HPDE6-E6E7 (cell line): ENCODE measurements at regions not wholly inside any gene's neighbourhood (a gene's known extent, or its start where the extent isn't known, plus 50 kb on each side); places are given as distances from the start of the nearest gene placed in this dataset.

Experiments used
- DNase-seq: peaks from one replicate; pipeline ENCODE4 v3.0.0; 2011; ENCODE audit warnings: missing footprints; ENCODE audit errors: extremely low spot score

GRCh38 chr20:60316476-60317158 lies 358.4 kb downstream of the CDH26 start:
- no peak for DNase-seq

GRCh38 chr20:60317401-60317800 lies 359.2 kb downstream of the CDH26 start:
- DNase-seq: no peak

- no peak for DNase-seq
These were observed 363.4 kb downstream of the CDH26 start for GRCh38 chr20:60321601-60322000.

GRCh38 chr20:60326821-60327220 lies 368.6 kb downstream of the CDH26 start:
- no peak for DNase-seq

DNA sequence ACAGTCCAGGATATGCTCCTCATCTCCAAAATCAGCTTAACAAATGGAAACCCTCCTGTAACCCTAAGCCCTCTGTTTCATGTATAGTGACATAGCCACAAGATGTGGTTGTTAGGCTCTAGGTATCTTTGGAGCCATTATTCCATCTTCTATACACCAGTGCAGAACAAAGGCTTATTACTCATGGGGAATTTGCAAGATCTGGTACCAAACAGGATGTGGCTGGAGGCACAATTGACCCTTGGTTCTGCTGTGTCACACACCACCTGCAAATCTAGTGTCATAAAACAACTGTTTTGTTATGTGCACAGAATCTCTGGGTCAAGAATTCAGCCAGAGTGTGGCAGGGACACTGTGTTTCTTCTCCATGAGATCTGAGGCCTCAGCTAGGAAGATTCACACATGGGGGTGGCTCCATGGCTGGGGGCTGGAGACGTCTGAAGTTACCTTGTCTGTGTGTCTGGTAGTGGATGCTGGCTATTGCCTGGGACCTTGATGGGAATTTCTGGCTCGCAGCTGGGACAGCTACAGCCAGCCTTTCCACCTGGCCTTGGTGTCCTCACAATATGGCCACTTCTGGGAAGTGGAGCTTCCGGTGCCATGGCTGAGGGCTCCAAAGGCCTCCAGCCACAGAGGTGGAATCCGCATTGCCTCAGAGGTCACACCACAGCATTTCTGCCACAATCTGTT lies 369.9 kb downstream of the CDH26 start:
- DNase-seq: no peak

- no peak for DNase-seq
These were observed 372.2 kb downstream of the CDH26 start for GRCh38 chr20:60330461-60330860.

- DNase-seq: no peak
These were observed 373.6 kb downstream of the CDH26 start for GRCh38 chr20:60331688-60332300.

- no peak for DNase-seq
These were observed 374.3 kb downstream of the CDH26 start for GRCh38 chr20:60332523-60332922.

DNA sequence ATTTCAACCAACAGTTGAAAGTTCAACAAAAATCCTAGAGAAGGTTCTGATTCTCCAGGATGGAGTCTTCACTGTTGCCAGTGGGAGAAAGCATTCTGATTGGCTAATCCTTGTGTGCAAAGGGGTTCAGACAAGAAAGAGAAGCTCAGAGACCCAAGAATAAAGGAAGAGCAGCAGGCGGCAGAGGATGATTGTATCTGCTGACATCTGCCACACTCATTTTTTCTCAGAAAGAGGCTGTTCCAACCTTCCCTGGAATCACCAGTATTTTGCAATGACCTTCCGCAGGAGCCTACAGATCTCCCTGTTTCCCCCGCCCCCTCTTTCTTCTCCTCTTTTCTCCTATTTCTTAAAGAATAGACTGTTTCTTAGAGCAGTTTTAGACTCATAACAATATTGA lies 376.7 kb downstream of the CDH26 start:
- DNase-seq: no peak

DNA sequence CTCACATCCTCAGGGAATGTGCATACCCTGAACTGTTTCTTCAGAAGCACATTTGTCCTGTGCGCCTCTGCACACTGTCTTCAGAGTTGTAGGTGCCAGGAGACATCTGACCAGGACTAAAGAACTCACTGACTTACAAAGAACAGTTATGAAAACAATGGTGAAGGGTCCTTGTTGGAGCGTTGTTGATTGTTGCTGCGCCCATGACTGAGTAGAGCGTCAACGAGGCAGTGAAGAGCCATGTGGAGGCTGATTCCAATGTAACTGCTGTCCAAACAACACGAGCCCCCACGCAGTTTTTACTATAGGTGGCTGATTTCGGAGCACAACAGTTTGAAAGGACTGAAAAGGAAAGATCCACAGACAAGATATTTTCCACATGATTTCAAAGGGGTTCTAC lies 380.3 kb downstream of the CDH26 start:
- no peak for DNase-seq

DNA sequence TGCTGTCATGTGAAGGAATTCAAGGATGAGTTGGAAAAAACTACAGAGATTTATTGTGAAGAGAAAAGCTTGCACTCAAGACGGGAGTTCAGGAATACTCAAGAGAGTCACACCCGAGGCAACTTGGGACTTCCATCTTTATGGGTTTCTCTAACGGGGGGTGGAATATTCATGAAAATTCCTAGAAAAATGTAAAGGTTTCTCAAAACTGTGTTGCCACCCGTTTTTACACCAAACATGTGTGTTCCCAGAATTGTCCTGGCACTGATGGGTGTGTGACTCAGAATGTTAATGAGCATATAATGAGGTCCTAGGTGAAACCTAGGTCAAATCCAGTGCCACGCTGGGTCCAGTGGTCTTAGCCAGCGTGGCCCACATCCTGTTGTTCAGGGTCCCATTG lies 381.5 kb downstream of the CDH26 start:
- no peak for DNase-seq

DNA sequence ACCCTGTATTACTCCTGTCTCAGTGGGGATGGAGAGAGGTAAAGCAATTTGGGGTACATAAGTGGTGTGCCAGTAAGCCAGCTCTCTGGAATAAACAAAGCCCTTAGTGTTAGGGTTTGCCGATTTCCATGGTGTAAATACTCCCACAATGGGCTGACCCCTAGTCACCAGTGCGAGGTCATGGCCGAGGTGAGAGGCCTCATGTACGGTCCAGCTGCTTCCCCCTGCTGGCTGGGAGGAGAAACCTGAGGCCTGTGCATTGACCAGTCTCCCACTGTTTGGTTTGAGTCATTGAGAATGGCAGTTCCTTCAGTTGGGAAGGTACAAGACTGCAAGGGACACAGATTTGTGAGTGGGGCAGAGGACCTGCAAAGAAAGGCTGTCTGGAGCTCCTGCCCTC lies 382.0 kb downstream of the CDH26 start:
- no peak for DNase-seq

DNA sequence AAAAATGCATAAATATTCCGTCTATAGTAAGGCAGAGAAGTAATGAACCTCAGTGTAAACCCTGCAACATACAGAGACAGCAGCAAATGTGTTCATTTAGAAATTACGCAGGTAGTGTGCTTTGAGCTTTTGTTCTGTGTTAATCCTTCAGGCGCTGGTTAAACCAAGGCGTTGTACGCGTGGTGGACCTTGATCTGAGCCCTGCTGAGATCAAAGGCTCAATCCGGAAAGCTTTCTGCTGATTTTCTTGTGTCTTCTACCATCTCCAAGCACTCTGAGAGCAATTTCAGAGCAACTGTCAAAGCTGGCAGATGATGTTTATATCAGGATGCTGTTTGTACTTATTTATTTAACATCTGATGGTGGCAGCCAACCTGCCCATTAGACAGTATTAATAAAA lies 382.8 kb downstream of the CDH26 start:
- no peak for DNase-seq

GRCh38 chr20:60345106-60345505 lies 386.9 kb downstream of the CDH26 start:
- no peak for DNase-seq

- DNase-seq: no peak
These were observed 391.2 kb downstream of the CDH26 start for GRCh38 chr20:60349418-60349817.

- no peak for DNase-seq
These were observed 393.8 kb downstream of the CDH26 start for GRCh38 chr20:60352017-60352416.

DNA sequence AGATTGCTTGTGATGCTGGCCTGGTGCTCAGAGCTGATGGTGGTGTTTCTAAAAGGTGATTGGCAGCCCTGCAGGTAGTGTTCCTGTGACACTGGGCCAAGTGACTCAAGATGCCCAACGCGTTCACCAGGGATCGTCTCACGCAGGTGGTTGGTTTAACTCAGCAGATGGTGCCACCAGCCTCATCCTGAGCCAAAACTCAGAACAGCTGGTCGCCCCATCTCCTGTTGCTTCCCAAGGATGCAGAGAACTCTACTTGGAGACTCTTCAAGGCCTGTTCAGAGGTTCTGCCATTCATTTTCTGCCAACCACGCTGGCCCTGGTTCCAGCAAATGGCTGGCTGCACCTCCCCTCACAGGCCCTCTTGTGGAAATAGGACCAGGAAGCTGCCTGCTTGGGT lies 394.4 kb downstream of the CDH26 start:
- DNase-seq: no peak

GRCh38 chr20:60354024-60354580 lies 395.9 kb downstream of the CDH26 start:
- DNase-seq: no peak

DNA sequence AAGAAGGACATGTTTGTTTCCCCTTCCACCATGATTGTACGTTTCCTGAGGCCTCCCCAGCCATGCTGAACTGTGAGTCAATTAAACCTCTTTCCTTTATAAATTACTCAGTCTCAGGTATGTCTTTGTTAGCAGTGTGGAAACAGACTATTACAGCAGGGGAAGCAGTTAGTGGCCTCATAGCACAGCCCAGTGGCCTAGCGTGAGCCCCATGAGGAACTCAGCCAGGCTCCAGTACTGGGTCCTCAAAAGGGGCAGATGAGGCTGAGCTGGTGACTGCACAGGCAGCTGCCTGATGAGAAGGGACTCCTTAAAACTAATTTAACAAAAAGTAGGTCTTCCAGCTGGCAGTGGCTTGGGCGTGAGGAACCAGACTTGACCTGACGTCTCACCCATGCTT lies 399.9 kb downstream of the CDH26 start:
- DNase-seq: no peak

DNA sequence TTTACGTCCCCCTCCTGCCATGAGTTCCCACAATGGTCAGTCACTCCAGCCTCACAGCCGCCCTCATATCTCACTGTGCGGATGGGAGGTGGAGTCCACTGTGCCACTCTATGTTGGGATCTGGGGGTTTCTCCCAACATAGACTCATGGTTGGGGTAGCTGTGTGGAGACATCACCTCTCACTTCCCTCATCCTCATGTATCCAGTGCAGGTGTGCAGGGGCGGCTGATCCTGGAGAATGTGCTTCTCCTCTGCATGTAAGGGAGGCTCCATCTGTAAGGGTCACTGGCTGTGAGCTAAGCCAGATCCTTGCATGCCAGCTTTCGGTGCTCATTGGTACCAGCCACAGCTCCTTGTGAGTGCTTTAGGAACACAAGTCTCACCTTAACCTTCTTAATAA lies 400.8 kb downstream of the CDH26 start:
- no peak for DNase-seq

GRCh38 chr20:60361761-60362395 lies 403.7 kb downstream of the CDH26 start:
- DNase-seq: no peak

- no peak for DNase-seq
These were observed 404.3 kb downstream of the CDH26 start for GRCh38 chr20:60362531-60362930.
